Esophagus (tissue), 2 donors: ENCODE measurements at regions not wholly inside any gene's neighbourhood (a gene's known extent, or its start where the extent isn't known, plus 50 kb on each side); places are given as distances from the start of the nearest gene placed in this dataset.

Experiments
- H3K27ac ChIP-seq, 2 donors: one replicate each; pipeline ENCODE4 v1.5.1; 2013; ENCODE audit warnings: low read depth in 2 of 2, mild to moderate bottlenecking in 2 of 2, inconsistent platforms in 1 of 2, low read length in 1 of 2, moderate library complexity in 1 of 2
- H3K27me3 ChIP-seq, 2 donors: one replicate each; pipeline ENCODE4 v1.6.1; 2013; ENCODE audit warnings: low read length in 2 of 2, control low read depth in 1 of 2, mild to moderate bottlenecking in 1 of 2; ENCODE audit not compliant: insufficient read depth in 2 of 2, control insufficient read depth in 1 of 2
- H3K36me3 ChIP-seq, 2 donors: one replicate each; pipeline ENCODE4 v1.6.1; 2013; ENCODE audit warnings: low read length in 1 of 2; ENCODE audit not compliant: control insufficient read depth in 2 of 2, insufficient read depth in 2 of 2
- H3K4me1 ChIP-seq, 2 donors: one replicate each; pipeline ENCODE4 v1.6.1; 2013; ENCODE audit warnings: low read length in 1 of 2; ENCODE audit not compliant: control insufficient read depth in 2 of 2, insufficient read depth in 2 of 2
- H3K4me3 ChIP-seq, 2 donors: one replicate each; pipeline ENCODE4 v1.5.1; 2013; ENCODE audit warnings: low read length in 2 of 2, mild to moderate bottlenecking in 2 of 2, low read depth in 1 of 2, moderate library complexity in 1 of 2
- H3K9me3 ChIP-seq, 2 donors: one replicate each; pipeline ENCODE4 v1.6.1; 2013; ENCODE audit warnings: mild to moderate bottlenecking in 2 of 2, low read depth in 1 of 2, low read length in 1 of 2, moderate library complexity in 1 of 2; ENCODE audit not compliant: control insufficient read depth in 2 of 2, insufficient read depth in 1 of 2
- WGBS, 2 donors: extraction: QIAGEN DNeasy Blood & Tissue Kit; methylation state at CpG; one replicate each; pipeline ENCODE4 v1.1.7; 2013; 5-methylcytosine and 5-hydroxymethylcytosine counted together
- donor health status: healthy with polysubstance abuse.
- donor health status: Bipolar disorder and iron deficiency.

DNA sequence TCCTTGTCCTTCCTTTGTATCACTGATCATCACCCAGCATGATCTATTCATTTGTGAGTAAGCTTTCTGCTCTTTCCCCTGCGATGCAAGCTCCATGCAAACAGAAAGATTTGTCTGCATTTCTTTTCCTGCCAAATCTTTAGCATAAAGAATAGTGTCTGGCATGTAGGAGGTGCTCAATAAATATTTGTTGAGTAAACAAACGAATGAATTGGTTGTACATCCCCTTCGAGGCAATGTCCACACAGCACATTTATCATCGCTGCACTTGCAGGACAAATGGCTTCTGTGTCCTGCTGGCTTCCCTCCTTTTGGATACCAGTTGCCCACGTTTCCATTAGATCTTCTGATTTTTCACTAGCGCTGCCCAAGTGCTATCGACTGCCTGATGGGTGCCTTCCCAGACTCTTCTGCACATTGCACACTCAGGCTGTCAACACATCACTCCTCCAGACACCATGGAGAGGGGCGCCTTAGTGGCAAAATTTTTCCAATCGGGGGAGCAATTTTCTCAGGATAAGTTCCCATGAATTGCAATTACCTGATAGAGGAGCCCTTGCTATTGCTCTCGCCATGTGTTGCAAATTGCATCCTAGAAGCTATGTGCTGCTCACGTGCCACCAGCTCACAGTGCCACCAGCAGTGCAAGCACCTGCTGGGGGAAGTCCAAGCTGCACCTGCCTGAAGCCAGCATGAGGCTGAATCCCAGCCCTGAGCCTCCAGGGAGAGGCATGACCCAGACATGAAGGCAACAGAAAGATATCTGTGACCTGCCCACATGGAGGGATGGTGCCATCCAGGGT lies 206.6 kb downstream of the KIF26A start:
- no peaks in the 10 kb centered on the region for H3K4me1 ChIP-seq
- H3K27me3 ChIP-seq = no peaks in the 10 kb centered on the region
- no peak overlapping the region for H3K27ac ChIP-seq
- 58 to 60% methylated on average over 11 of the region's 11 CpGs for WGBS, 2 donors
- H3K4me3 ChIP-seq = no peak overlapping the region
- no peaks in the 10 kb centered on the region for H3K9me3 ChIP-seq
- no peaks in the 10 kb centered on the region for H3K36me3 ChIP-seq

DNA sequence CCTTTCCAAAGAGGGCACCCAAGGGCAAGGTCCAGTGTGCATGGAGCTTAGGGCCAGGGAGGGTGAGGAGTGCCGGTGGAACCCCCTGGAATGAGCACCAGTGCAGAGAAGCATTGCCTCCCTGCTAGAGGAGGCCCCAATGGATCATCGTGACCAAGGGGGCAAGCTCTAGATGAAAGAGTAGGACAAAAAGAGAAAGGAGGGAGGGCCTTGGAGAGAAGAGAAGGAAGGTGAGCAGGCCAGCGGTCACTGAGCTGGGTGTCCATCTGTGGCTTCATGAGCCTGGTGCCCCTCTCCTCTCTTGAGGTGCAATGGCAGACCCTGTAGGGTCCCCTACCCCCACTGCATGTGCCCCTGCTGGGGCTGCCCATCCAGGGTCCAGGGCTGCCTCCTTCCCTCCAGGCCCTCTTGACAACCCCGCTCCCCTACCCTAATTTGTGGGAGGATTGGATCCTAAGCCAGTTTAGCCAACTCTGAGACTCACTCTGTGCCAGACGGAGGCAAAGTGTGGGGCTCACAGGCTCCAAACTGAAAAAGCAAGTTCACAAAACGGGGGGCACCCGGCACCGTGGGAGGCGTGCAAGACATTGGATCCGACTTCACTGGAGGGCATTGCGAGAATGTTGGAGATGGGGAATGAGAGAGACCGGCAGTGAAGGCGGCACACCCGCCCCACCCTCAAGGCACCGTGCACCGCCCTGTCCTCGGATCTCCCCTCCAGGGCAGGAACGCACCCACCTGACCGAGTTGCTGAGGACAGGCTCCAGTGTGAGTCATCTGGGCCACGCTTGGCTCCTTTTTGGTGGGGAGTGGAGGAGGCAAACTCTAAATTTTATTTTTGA lies 207.5 kb downstream of the KIF26A start:
- Histone ChIP-seq H3K4me3 (no peak overlapping the region), H3K27ac (no peak overlapping the region), H3K9me3 (no peaks in the 10 kb centered on the region), H3K27me3 (no peaks in the 10 kb centered on the region), H3K4me1 (no peaks in the 10 kb centered on the region), H3K36me3 (no peaks in the 10 kb centered on the region)
- 63 to 77% methylated on average over 20 of the region's 20 CpGs for WGBS, 2 donors

DNA sequence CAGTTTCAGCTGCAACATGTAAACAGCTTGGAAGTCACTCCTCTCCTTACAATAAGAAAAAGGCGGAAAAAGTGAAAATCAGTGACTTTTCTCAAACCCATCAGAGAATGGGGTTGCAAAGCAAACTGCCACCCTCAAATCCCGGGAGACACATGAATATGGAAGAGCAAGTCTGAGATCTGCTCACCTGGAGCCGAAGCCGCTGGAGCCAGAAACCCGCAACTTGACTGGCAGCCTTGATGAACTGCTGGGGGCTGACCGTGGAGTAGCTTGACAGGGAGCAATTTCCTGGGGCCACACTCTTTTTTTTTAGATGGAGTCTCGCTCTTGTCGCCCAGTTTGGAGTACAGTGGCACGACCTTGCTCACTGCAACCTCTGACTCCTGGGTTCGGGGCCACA lies 208.2 kb downstream of the KIF26A start:
- Histone ChIP-seq H3K36me3 (no peaks in the 10 kb centered on the region), H3K4me3 (no peak overlapping the region), H3K27ac (no peak overlapping the region), H3K27me3 (no peaks in the 10 kb centered on the region), H3K9me3 (no peaks in the 10 kb centered on the region), H3K4me1 (no peaks in the 10 kb centered on the region)
- WGBS, 2 donors = 79 to 81% methylated on average over 10 of the region's 10 CpGs

GRCh38 chr14:104348741-104349140 lies 210.4 kb downstream of the KIF26A start:
- H3K27me3 ChIP-seq = no peaks in the 10 kb centered on the region

DNA sequence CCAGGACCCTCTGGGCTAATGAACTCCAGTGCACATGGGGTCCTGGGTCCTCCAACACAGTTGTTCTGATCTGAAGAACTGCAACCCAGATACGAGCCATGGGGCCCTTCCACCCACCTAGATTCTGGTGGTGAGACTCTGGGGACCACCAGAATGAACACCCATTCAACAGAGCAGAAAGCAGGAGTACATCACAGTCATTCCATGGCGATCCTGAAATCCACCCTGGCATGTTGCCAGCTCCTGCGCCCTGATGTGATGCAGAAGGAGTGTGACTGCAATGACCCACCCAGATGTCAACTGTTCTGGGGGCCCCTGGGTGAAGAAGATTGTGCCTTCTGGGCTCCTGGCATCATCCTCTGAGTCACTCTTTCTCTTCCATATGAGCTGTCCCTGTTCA lies 211.6 kb downstream of the KIF26A start:
- no peak overlapping the region for H3K27ac ChIP-seq
- 75 to 76% methylated on average over 3 of the region's 3 CpGs for WGBS, 2 donors

More at GRCh38 chr14:104348741-104349140, 210.4 kb downstream of the KIF26A start:
- Histone ChIP-seq H3K9me3 (peaks cover 0 to 4% of the 10 kb centered on the region in 2 donors), H3K4me1 (no peaks in the 10 kb centered on the region), H3K4me3 (no peak overlapping the region), H3K27ac (no peak overlapping the region), H3K36me3 (no peaks in the 10 kb centered on the region)
- 78 to 80% methylated on average over 5 of the region's 5 CpGs for WGBS, 2 donors

GRCh38 chr14:104350463-104351185 lies 212.2 kb downstream of the KIF26A start:
- Histone ChIP-seq H3K4me1 (no peaks in the 10 kb centered on the region), H3K36me3 (no peaks in the 10 kb centered on the region), H3K27ac (no peak overlapping the region), H3K27me3 (no peaks in the 10 kb centered on the region), H3K9me3 (peaks cover 0 to 4% of the 10 kb centered on the region in 2 donors), H3K4me3 (no peak overlapping the region)
- WGBS, 2 donors = 26 to 42% methylated on average over 8 of the region's 8 CpGs

More for the DNA sequence above, 211.6 kb downstream of the KIF26A start:
- no peaks in the 10 kb centered on the region for H3K4me1 ChIP-seq
- H3K36me3 ChIP-seq = no peaks in the 10 kb centered on the region
- H3K27me3 ChIP-seq = no peaks in the 10 kb centered on the region
- H3K4me3 ChIP-seq = no peak overlapping the region
- peaks cover 0 to 4% of the 10 kb centered on the region in 2 donors for H3K9me3 ChIP-seq

- 93% methylated on average over 11 of the region's 11 CpGs for WGBS, 2 donors
- no peaks in the 10 kb centered on the region for H3K27me3 ChIP-seq
- H3K4me1 ChIP-seq = no peaks in the 10 kb centered on the region
- H3K27ac ChIP-seq = no peak overlapping the region
- peaks cover 0 to 4% of the 10 kb centered on the region in 2 donors for H3K9me3 ChIP-seq
- no peak overlapping the region for H3K4me3 ChIP-seq
- H3K36me3 ChIP-seq = no peaks in the 10 kb centered on the region
Measured at GRCh38 chr14:104351849-104352492, 213.6 kb downstream of the KIF26A start.

GRCh38 chr14:104352493-104353220 lies 214.3 kb downstream of the KIF26A start:
- Histone ChIP-seq H3K27ac (no peak overlapping the region), H3K27me3 (no peaks in the 10 kb centered on the region), H3K4me1 (no peaks in the 10 kb centered on the region), H3K4me3 (no peak overlapping the region), H3K9me3 (peaks cover 0 to 4% of the 10 kb centered on the region in 2 donors), H3K36me3 (no peaks in the 10 kb centered on the region)
- WGBS, 2 donors = 89 to 93% methylated on average over 13 of the region's 13 CpGs
